ENCODE measurements at regions not wholly inside any gene's neighbourhood (a gene's known extent, or its start where the extent isn't known, plus 50 kb on each side); places are given as distances from the start of the nearest gene placed in this dataset.

- no peak for TF ChIP-seq POLR2AphosphoS5 (IDR thresholded peaks at IDR 0.05)
- TF ChIP-seq, protein P1, sequence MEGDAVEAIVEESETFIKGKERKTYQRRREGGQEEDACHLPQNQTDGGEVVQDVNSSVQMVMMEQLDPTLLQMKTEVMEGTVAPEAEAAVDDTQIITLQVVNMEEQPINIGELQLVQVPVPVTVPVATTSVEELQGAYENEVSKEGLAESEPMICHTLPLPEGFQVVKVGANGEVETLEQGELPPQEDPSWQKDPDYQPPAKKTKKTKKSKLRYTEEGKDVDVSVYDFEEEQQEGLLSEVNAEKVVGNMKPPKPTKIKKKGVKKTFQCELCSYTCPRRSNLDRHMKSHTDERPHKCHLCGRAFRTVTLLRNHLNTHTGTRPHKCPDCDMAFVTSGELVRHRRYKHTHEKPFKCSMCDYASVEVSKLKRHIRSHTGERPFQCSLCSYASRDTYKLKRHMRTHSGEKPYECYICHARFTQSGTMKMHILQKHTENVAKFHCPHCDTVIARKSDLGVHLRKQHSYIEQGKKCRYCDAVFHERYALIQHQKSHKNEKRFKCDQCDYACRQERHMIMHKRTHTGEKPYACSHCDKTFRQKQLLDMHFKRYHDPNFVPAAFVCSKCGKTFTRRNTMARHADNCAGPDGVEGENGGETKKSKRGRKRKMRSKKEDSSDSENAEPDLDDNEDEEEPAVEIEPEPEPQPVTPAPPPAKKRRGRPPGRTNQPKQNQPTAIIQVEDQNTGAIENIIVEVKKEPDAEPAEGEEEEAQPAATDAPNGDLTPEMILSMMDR (IDR thresholded peaks at IDR 0.05): no peak
These were observed 183.2 kb upstream of the MYLIP start for GRCh38 chr6:15945593-15946159.

Data from breast epithelium (tissue), 3 donors.